SU-DHL-6 (cell line): ENCODE measurements at regions not wholly inside any gene's neighbourhood (a gene's known extent, or its start where the extent isn't known, plus 50 kb on each side); places are given as distances from the start of the nearest gene placed in this dataset.

ENCODE experiments used
- EZH2phosphoT487 ChIP-seq: fragments of 200-600 bp; sonication (generic), shearing (Covaris generic); conservative IDR thresholded peaks from 2 replicates; pipeline ENCODE4 v1.6.1; 2018; ENCODE audit warnings: mild to moderate bottlenecking, antibody characterized with exemption, low read length, moderate library complexity, mixed read lengths
- TF ChIP-seq, protein P1 (sequence below): fragments of 200-600 bp; sonication (generic); IDR thresholded peaks from one replicate; pipeline ENCODE4 v1.5.1; 2017; ENCODE audit warnings: antibody characterized with exemption, mild to moderate bottlenecking, low read length, moderate library complexity; ENCODE audit not compliant: insufficient read depth, poor library complexity, severe bottlenecking

DNA sequence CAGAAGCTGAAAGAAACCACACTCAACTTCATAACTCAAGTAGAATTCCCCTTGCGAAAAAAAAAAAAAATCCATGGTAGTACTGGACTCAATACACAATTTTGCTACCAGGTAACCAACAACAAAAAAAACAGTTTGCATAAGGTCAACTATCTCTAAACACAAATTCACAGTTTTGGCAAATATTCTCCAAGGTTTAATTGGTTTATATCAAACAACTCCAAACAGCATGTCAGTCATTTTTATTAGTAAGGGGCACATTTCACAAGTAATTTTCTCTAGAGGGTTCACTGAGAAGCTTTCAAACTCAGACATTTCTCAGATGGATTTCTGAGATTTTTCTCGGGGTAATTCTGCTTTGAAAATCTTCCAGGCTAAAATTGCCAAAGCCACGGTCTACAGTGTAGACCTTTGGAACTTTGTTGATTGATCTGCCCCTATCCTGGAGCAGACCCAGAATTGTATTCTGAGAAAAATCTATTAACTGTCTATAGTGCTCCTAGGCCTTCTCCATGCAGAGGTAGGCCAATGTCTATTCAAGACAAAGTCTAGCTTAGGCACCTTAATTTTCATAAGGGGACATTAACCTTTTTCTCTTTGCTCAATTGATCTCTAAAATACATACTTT is 73.7 kb upstream of the NFKB1 start:
- TF ChIP-seq, protein P1, sequence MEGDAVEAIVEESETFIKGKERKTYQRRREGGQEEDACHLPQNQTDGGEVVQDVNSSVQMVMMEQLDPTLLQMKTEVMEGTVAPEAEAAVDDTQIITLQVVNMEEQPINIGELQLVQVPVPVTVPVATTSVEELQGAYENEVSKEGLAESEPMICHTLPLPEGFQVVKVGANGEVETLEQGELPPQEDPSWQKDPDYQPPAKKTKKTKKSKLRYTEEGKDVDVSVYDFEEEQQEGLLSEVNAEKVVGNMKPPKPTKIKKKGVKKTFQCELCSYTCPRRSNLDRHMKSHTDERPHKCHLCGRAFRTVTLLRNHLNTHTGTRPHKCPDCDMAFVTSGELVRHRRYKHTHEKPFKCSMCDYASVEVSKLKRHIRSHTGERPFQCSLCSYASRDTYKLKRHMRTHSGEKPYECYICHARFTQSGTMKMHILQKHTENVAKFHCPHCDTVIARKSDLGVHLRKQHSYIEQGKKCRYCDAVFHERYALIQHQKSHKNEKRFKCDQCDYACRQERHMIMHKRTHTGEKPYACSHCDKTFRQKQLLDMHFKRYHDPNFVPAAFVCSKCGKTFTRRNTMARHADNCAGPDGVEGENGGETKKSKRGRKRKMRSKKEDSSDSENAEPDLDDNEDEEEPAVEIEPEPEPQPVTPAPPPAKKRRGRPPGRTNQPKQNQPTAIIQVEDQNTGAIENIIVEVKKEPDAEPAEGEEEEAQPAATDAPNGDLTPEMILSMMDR, result no peak
- no peak for TF ChIP-seq EZH2phosphoT487
